Neutrophil (primary cell): ENCODE measurements at regions not wholly inside any gene's neighbourhood (a gene's known extent, or its start where the extent isn't known, plus 50 kb on each side); places are given as distances from the start of the nearest gene placed in this dataset.

Source experiments
- H3K27ac ChIP-seq: fragments of 200-600 bp; sonication (generic); 2 replicates; pipeline ENCODE4 v1.5.1; 2016; ENCODE audit warnings: mild to moderate bottlenecking, moderate library complexity
- H3K27me3 ChIP-seq: fragments of 200-600 bp; sonication (generic); 2 replicates; pipeline ENCODE4 v1.6.0; 2016; ENCODE audit warnings: mild to moderate bottlenecking
- H3K36me3 ChIP-seq: fragments of 200-600 bp; sonication (generic); 2 replicates; pipeline ENCODE4 v1.5.1; 2017
- H3K4me1 ChIP-seq, 2 experiments: fragments of 200-600 bp in 1 of 2; sonication (generic) in 1 of 2; 1 replicate in 1 of 2; 2 replicates in 1 of 2; pipeline versions ENCODE4 v1.5.1 to v1.6.1; 2013 to 2016; ENCODE audit warnings: low read depth in 1 of 2, low read length in 1 of 2, mild to moderate bottlenecking in 1 of 2, moderate library complexity in 1 of 2; ENCODE audit not compliant: control insufficient read depth in 1 of 2, insufficient read depth in 1 of 2
- H3K4me3 ChIP-seq, 2 experiments: fragments of 200-600 bp in 1 of 2; sonication (generic) in 1 of 2; 1 replicate in 1 of 2; 2 replicates in 1 of 2; pipeline ENCODE4 v1.5.1; 2013 to 2016; ENCODE audit warnings: low read depth in 1 of 2, low read length in 1 of 2, mild to moderate bottlenecking in 1 of 2, moderate library complexity in 1 of 2
- H3K9me3 ChIP-seq: fragments of 200-600 bp; sonication (generic); 2 replicates; pipeline ENCODE4 v1.5.1; 2016
- TF ChIP-seq, protein P1 (sequence below): fragments of 200-600 bp; sonication (generic); IDR thresholded peaks from 2 replicates; pipeline ENCODE4 v1.5.1; 2016; ENCODE audit warnings: antibody characterized with exemption

DNA sequence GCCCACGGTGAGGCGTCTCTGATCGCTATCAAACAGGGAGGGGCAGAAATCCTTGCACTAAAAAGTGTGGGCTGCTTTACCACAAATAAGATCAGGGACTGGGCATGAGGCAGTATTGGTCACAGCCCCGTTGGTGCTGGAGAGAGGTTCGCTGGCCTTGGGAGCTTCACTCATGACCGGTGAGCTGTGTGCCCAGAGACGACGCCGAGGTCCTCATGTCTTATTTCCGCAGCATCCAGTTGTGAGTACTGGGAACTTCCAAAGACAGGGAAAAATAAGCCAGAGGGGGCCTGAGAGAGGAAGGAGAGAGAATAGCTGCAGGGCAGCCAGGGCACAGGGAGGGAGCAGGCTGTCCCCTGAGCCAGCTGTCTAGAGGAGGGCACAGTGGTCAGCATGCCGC is 154.2 kb upstream of the PRKCQ start:
- Histone ChIP-seq H3K27me3 (peaks cover 90% of the 10 kb centered on the region), H3K4me3 (no peak overlapping the region), H3K36me3 (no peaks in the 10 kb centered on the region), H3K27ac (no peak overlapping the region), H3K4me1 (no peaks in the 10 kb centered on the region), H3K9me3 (no peaks in the 10 kb centered on the region)
- TF ChIP-seq, protein P1, sequence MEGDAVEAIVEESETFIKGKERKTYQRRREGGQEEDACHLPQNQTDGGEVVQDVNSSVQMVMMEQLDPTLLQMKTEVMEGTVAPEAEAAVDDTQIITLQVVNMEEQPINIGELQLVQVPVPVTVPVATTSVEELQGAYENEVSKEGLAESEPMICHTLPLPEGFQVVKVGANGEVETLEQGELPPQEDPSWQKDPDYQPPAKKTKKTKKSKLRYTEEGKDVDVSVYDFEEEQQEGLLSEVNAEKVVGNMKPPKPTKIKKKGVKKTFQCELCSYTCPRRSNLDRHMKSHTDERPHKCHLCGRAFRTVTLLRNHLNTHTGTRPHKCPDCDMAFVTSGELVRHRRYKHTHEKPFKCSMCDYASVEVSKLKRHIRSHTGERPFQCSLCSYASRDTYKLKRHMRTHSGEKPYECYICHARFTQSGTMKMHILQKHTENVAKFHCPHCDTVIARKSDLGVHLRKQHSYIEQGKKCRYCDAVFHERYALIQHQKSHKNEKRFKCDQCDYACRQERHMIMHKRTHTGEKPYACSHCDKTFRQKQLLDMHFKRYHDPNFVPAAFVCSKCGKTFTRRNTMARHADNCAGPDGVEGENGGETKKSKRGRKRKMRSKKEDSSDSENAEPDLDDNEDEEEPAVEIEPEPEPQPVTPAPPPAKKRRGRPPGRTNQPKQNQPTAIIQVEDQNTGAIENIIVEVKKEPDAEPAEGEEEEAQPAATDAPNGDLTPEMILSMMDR = no peak

- no peaks in the 10 kb centered on the region for H3K9me3 ChIP-seq
- no peaks in the 10 kb centered on the region for H3K36me3 ChIP-seq
- H3K4me3 ChIP-seq = no peak overlapping the region
- H3K27ac ChIP-seq = no peak overlapping the region
- H3K27me3 ChIP-seq = peaks cover 84% of the 10 kb centered on the region
- TF ChIP-seq, protein P1 = no peak
- no peaks in the 10 kb centered on the region for H3K4me1 ChIP-seq
These were observed 149.8 kb upstream of the PRKCQ start for GRCh38 chr10:6729861-6730344.

DNA sequence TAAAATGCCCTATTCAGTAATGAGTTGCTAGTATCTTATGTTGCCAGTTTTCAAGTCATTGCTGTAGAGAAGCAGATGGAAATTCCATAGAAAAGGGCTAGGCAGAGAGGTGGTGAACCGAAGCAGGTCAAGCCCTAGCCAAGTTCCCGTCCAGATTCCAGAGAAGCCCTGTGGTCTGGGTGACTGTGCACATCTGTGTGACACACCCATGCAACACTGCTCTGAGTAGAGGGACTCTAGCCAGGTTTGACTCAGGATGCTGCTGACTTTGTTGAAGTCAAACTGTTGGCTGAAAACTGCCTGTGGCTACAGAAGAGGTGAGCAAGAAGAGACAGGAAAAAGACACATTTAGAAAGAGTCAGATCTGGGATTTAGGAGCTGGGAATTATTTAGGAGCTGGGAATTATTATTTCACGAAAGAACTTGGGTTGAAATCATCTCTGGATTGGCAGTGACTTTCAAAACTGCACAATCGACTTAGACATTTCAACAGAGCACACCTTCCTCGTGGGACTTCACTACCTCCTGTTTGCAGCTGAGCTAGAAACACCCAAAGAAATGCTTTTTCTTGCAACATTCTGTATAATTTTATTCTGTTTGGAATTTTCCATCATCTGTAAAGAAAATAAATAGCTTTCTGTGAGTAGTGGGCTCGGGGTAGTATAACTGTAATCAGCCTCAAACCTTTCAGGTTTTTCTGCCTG is 149.1 kb upstream of the PRKCQ start:
- TF ChIP-seq, protein P1 = no peak
- no peak overlapping the region for H3K27ac ChIP-seq
- no peaks in the 10 kb centered on the region for H3K36me3 ChIP-seq
- H3K4me1 ChIP-seq = no peaks in the 10 kb centered on the region
- no peak overlapping the region for H3K4me3 ChIP-seq
- peaks cover 84% of the 10 kb centered on the region for H3K27me3 ChIP-seq
- no peaks in the 10 kb centered on the region for H3K9me3 ChIP-seq

GRCh38 chr10:6726924-6727323 is 146.8 kb upstream of the PRKCQ start:
- H3K27ac ChIP-seq = no peak overlapping the region
- H3K4me1 ChIP-seq = no peaks in the 10 kb centered on the region
- peaks cover 85% of the 10 kb centered on the region for H3K27me3 ChIP-seq
- no peaks in the 10 kb centered on the region for H3K9me3 ChIP-seq
- TF ChIP-seq, protein P1 = no peak
- no peak overlapping the region for H3K4me3 ChIP-seq
- H3K36me3 ChIP-seq = no peaks in the 10 kb centered on the region

DNA sequence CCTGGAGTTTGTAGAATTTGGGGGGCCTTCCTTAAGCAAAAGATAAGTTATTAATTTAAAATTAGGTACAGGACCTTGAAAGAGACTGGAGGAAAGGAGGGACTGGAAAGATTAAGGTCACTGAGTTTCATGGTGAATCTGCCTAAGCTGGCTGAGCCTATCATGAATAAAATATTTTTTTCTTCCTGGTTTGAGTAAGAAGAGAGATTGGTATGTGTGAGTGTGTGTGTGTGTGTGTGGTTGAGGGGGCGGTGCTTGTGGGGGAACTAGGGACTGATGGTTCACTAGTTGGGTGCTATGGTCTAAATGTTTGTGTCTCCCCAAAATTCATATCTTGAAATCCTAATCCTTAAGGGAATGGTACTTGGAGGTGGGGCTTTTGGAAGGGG is 142.5 kb upstream of the PRKCQ start:
- TF ChIP-seq, protein P1 = no peak
- H3K4me1 ChIP-seq = no peaks in the 10 kb centered on the region
- no peak overlapping the region for H3K4me3 ChIP-seq
- H3K9me3 ChIP-seq = no peaks in the 10 kb centered on the region
- no peak overlapping the region for H3K27ac ChIP-seq
- peaks cover 82% of the 10 kb centered on the region for H3K27me3 ChIP-seq
- H3K36me3 ChIP-seq = no peaks in the 10 kb centered on the region
